ENCODE measurements at regions not wholly inside any gene's neighbourhood (a gene's known extent, or its start where the extent isn't known, plus 50 kb on each side); places are given as distances from the start of the nearest gene placed in this dataset.
"Not testable (repeated sequence)": the region's sequence is repeated elsewhere in the genome, so short reads cannot be mapped to it uniquely, and the experiment has no call there.

GRCh38 chr20:51125780-51126179 lies 102.9 kb upstream of the KCNG1 start:
- no peak for DNase-seq (ENCODE audit: low read depth)

- DNase-seq (ENCODE audit: low read depth): no peak
Measured at GRCh38 chr20:51125105-51125504, 102.2 kb upstream of the KCNG1 start.

- DNase-seq (ENCODE audit: low read depth): not testable (repeated sequence)
Measured at GRCh38 chr20:51123887-51124286, 101.0 kb upstream of the KCNG1 start.

GRCh38 chr20:51122931-51123658 lies 100.2 kb upstream of the KCNG1 start:
- no peak for DNase-seq (ENCODE audit: low read depth)

- DNase-seq (ENCODE audit: low read depth): peak; percentile 95
Measured at GRCh38 chr20:51121901-51122412, 99.0 kb upstream of the KCNG1 start.

GRCh38 chr20:51121272-51121671 lies 98.4 kb upstream of the KCNG1 start:
- DNase-seq (ENCODE audit: low read depth): no peak

GRCh38 chr20:51120868-51121267 lies 98.0 kb upstream of the KCNG1 start:
- DNase-seq (ENCODE audit: low read depth): no peak

- no peak for DNase-seq (ENCODE audit: low read depth)
Measured at GRCh38 chr20:51120438-51120837, 97.5 kb upstream of the KCNG1 start.

- no peak for DNase-seq (ENCODE audit: low read depth)
Measured at GRCh38 chr20:51119914-51120313, 97.0 kb upstream of the KCNG1 start.

- DNase-seq (ENCODE audit: low read depth): no peak
Measured at GRCh38 chr20:51118985-51119527, 96.1 kb upstream of the KCNG1 start.

GRCh38 chr20:51118216-51118615 lies 95.3 kb upstream of the KCNG1 start:
- no peak for DNase-seq (ENCODE audit: low read depth)

- DNase-seq (ENCODE audit: low read depth): no peak
Measured at GRCh38 chr20:51116765-51117686, 94.1 kb upstream of the KCNG1 start.

GRCh38 chr20:51111290-51111689 lies 88.4 kb upstream of the KCNG1 start:
- DNase-seq (ENCODE audit: low read depth): no peak

- no peak for DNase-seq (ENCODE audit: low read depth)
Measured at GRCh38 chr20:51108638-51109363, 85.9 kb upstream of the KCNG1 start.

GRCh38 chr20:51106011-51106410 lies 83.1 kb upstream of the KCNG1 start:
- DNase-seq (ENCODE audit: low read depth): no peak

GRCh38 chr20:51104960-51105920 lies 82.3 kb upstream of the KCNG1 start:
- DNase-seq (ENCODE audit: low read depth): no peak

GRCh38 chr20:51100617-51101016 lies 77.7 kb upstream of the KCNG1 start:
- DNase-seq (ENCODE audit: low read depth): no peak

- no peak for DNase-seq (ENCODE audit: low read depth)
Measured at GRCh38 chr20:51098284-51098810, 75.4 kb upstream of the KCNG1 start.

GRCh38 chr20:51097351-51098120 lies 74.6 kb upstream of the KCNG1 start:
- DNase-seq (ENCODE audit: low read depth): no peak

Measured in HS-5 (cell line).